ENCODE measurements at regions not wholly inside any gene's neighbourhood (a gene's known extent, or its start where the extent isn't known, plus 50 kb on each side); places are given as distances from the start of the nearest gene placed in this dataset.
"Not testable (repeated sequence)": the region's sequence is repeated elsewhere in the genome, so short reads cannot be mapped to it uniquely, and the experiment has no call there.

- WGBS, 2 donors = 45 to 63% methylated on average over 1 of the region's 1 CpG
- no peaks in the 10 kb centered on the region for H3K9me3 ChIP-seq
- H3K4me3 ChIP-seq = no peak overlapping the region
- intact Hi-C loops (cut with DNase I) = no loop called here
- H3K27ac ChIP-seq = no peak overlapping the region
- H3K4me1 ChIP-seq = no peaks in the 10 kb centered on the region
- TF ChIP-seq CTCF (IDR thresholded peaks at IDR 0.05) = no peak
- TF ChIP-seq POLR2A (IDR thresholded peaks at IDR 0.05) = no peak
- H3K27me3 ChIP-seq = no peaks in the 10 kb centered on the region
- no peak for DNase-seq
- ATAC-seq = no peak
- H3K36me3 ChIP-seq (replicated peaks in 1 of 2; ENCODE audit: insufficient read depth in 1 of 2, low read depth in 2 of 2) = no peaks in the 10 kb centered on the region
These were observed 185.8 kb upstream of the SLIT2 start for GRCh38 chr4:20065952-20066351.

- H3K27me3 ChIP-seq; DNase-seq; ATAC-seq; H3K27ac ChIP-seq; H3K4me1 ChIP-seq; H3K9me3 ChIP-seq; intact Hi-C loops (cut with DNase I); H3K4me3 ChIP-seq; H3K36me3 ChIP-seq (replicated peaks in 1 of 2; ENCODE audit: insufficient read depth in 1 of 2, low read depth in 2 of 2): not testable (repeated sequence)
- WGBS, 2 donors = 74 to 79% methylated on average over 5 of the region's 5 CpGs
These were observed 188.8 kb upstream of the SLIT2 start for GRCh38 chr4:20062857-20063256.

- no peak for TF ChIP-seq CTCF (IDR thresholded peaks at IDR 0.05)
- no peak for TF ChIP-seq POLR2A (IDR thresholded peaks at IDR 0.05)
- Histone ChIP-seq H3K36me3 (replicated peaks in 1 of 2; ENCODE audit: insufficient read depth in 1 of 2, low read depth in 2 of 2) (no peaks in the 10 kb centered on the region), H3K27me3 (no peaks in the 10 kb centered on the region), H3K27ac (no peak overlapping the region), H3K9me3 (no peaks in the 10 kb centered on the region), H3K4me1 (no peaks in the 10 kb centered on the region), H3K4me3 (no peak overlapping the region)
- DNase-seq (no peak), ATAC-seq (no peak)
- intact Hi-C loops (cut with DNase I) = no loop called here
- 44 to 49% methylated on average over 7 of the region's 7 CpGs for WGBS, 2 donors
These were observed 189.7 kb upstream of the SLIT2 start for GRCh38 chr4:20062054-20062453.

GRCh38 chr4:20050768-20051167, 200.9 kb upstream of the SLIT2 start:
- 79 to 90% methylated on average over 6 of the region's 6 CpGs for WGBS, 2 donors
- ATAC-seq = no peak

GRCh38 chr4:20049889-20050288, 201.8 kb upstream of the SLIT2 start:
- WGBS, 2 donors = 58 to 62% methylated on average over 3 of the region's 3 CpGs
- ATAC-seq (no peak), DNase-seq (no peak)
- H3K27ac ChIP-seq = no peak overlapping the region
- H3K4me3 ChIP-seq = no peak overlapping the region
- H3K4me1 ChIP-seq = no peaks in the 10 kb centered on the region
- intact Hi-C loops (cut with DNase I) = no loop called here
- no peaks in the 10 kb centered on the region for H3K9me3 ChIP-seq
- no peaks in the 10 kb centered on the region for H3K36me3 ChIP-seq (replicated peaks in 1 of 2; ENCODE audit: insufficient read depth in 1 of 2, low read depth in 2 of 2)
- no peaks in the 10 kb centered on the region for H3K27me3 ChIP-seq
- TF ChIP-seq CTCF (IDR thresholded peaks at IDR 0.05) (no peak), POLR2A (IDR thresholded peaks at IDR 0.05) (no peak)

More at GRCh38 chr4:20050768-20051167, 200.9 kb upstream of the SLIT2 start:
- Histone ChIP-seq H3K4me3 (no peak overlapping the region), H3K27me3 (no peaks in the 10 kb centered on the region), H3K9me3 (no peaks in the 10 kb centered on the region), H3K4me1 (no peaks in the 10 kb centered on the region), H3K27ac (no peak overlapping the region), H3K36me3 (replicated peaks in 1 of 2; ENCODE audit: insufficient read depth in 1 of 2, low read depth in 2 of 2) (no peaks in the 10 kb centered on the region)
- TF ChIP-seq POLR2A (IDR thresholded peaks at IDR 0.05) (no peak), CTCF (IDR thresholded peaks at IDR 0.05) (no peak)
- intact Hi-C loops (cut with DNase I) = no loop called here
- no peak for DNase-seq
